ENCODE measurements at regions not wholly inside any gene's neighbourhood (a gene's known extent, or its start where the extent isn't known, plus 50 kb on each side); places are given as distances from the start of the nearest gene placed in this dataset.

- no peaks in the 10 kb centered on the region for H3K4me1 ChIP-seq (ENCODE audit: insufficient read depth)
- H3K9me3 Mint-ChIP-seq: peaks cover 13% of the 10 kb centered on the region; the same call in 2 of the 3 replicates
- DNase-seq (ENCODE audit: low spot score) (no peak), ATAC-seq (no peak)
- H3K36me3 ChIP-seq (ENCODE audit: insufficient read depth): no peaks in the 10 kb centered on the region
- TF ChIP-seq ETS1 (IDR thresholded peaks at IDR 0.05): no peak
- no peak for TF ChIP-seq STAT1 (IDR thresholded peaks at IDR 0.05; ENCODE audit: unreplicated experiment)
- TF ChIP-seq ZNF331 (CRISPR knock-in tag; IDR thresholded peaks at IDR 0.05; ENCODE audit: low read depth): no peak
- no peak for TF ChIP-seq JUNB (IDR thresholded peaks at IDR 0.05; ENCODE audit: unreplicated experiment)
- TF ChIP-seq ZNF114 (CRISPR knock-in tag; IDR thresholded peaks at IDR 0.05): no peak
- TF ChIP-seq CTCF (conservative IDR thresholded peaks at IDR 0.05; ENCODE audit: low read depth in 2 of 2): no peak
- TF ChIP-seq POLR2AphosphoS5 (IDR thresholded peaks at IDR 0.05; ENCODE audit: low read depth): no peak
- TF ChIP-seq EZH2 (IDR thresholded peaks at IDR 0.05; ENCODE audit: low read depth, unreplicated experiment): no peak
- no peak for TF ChIP-seq ZNF462 (CRISPR knock-in tag; IDR thresholded peaks at IDR 0.05)
- no peak for TF ChIP-seq REST (IDR thresholded peaks at IDR 0.05; ENCODE audit: unreplicated experiment)
- no peak for TF ChIP-seq NANOG (IDR thresholded peaks at IDR 0.05; ENCODE audit: borderline replicate concordance)
- TF ChIP-seq EZH2phosphoT487 (IDR thresholded peaks at IDR 0.05; ENCODE audit: unreplicated experiment): no peak
- TF ChIP-seq CREB1 (CRISPR knock-in tag; IDR thresholded peaks at IDR 0.05; ENCODE audit: low read depth): no peak
- peaks cover 2% of the 10 kb centered on the region for H3K27me3 Mint-ChIP-seq (ENCODE audit: insufficient read depth, low read depth, poor library complexity)
- no peak overlapping the region for H2AFZ ChIP-seq
- no peak overlapping the region for H3K4me2 ChIP-seq
- no peaks in the 10 kb centered on the region for H3K4me1 Mint-ChIP-seq
- no peaks in the 10 kb centered on the region for H3K79me2 ChIP-seq (replicated peaks; ENCODE audit: insufficient read depth)
- no peaks in the 10 kb centered on the region for H4K20me1 ChIP-seq (replicated peaks; ENCODE audit: insufficient read depth)
- H3K9me2 ChIP-seq (ENCODE audit: insufficient read depth): 0 out of 2 replicates have a peak, but pooled peaks cover 3% of the 10 kb centered on the region
- peaks cover 10% of the 10 kb centered on the region; the same call in 1 of the 3 replicates for H3K36me3 Mint-ChIP-seq (ENCODE audit: low read depth)
- no peak overlapping the region for H3K4me3 Mint-ChIP-seq
- no peaks in the 10 kb centered on the region for H3F3A ChIP-seq (replicated peaks; ENCODE audit: low read depth)
- H3K27ac Mint-ChIP-seq: no peak overlapping the region
- no peaks in the 10 kb centered on the region for H3K27me3 ChIP-seq (ENCODE audit: insufficient read depth)
- H3K4me3 ChIP-seq: no peak overlapping the region
- no peak overlapping the region for H3K27ac ChIP-seq (ENCODE audit: low read depth)
These were observed 76.5 kb upstream of the HAAO start for GRCh38 chr2:42868874-42869273.

Measured in GM23338 (cell line).